ENCODE measurements at regions not wholly inside any gene's neighbourhood (a gene's known extent, or its start where the extent isn't known, plus 50 kb on each side); places are given as distances from the start of the nearest gene placed in this dataset.

GRCh38 chr9:19732441-19732951, 56.3 kb downstream of the SLC24A2 start:
- DNase-seq (ENCODE audit: low read depth, low spot score) = no peak

GRCh38 chr9:19728101-19728500, 60.7 kb downstream of the SLC24A2 start:
- no peak for DNase-seq (ENCODE audit: low read depth, low spot score)

GRCh38 chr9:19725970-19726369, 62.9 kb downstream of the SLC24A2 start:
- no peak for DNase-seq (ENCODE audit: low read depth, low spot score)

- peak; percentile 17 for DNase-seq (ENCODE audit: low read depth, low spot score)
Observed at GRCh38 chr9:19720377-19720776, 68.5 kb downstream of the SLC24A2 start.

GRCh38 chr9:19703702-19704101, 85.1 kb downstream of the SLC24A2 start:
- DNase-seq (ENCODE audit: low read depth, low spot score) = no peak

GRCh38 chr9:19701991-19702390, 86.8 kb downstream of the SLC24A2 start:
- DNase-seq (ENCODE audit: low read depth, low spot score) = no peak

GRCh38 chr9:19701274-19701673, 87.6 kb downstream of the SLC24A2 start:
- DNase-seq (ENCODE audit: low read depth, low spot score) = no peak

- DNase-seq (ENCODE audit: low read depth, low spot score) = no peak
Observed at GRCh38 chr9:19700699-19701098, 88.1 kb downstream of the SLC24A2 start.

GRCh38 chr9:19699756-19700155, 89.1 kb downstream of the SLC24A2 start:
- no peak for DNase-seq (ENCODE audit: low read depth, low spot score)

- no peak for DNase-seq (ENCODE audit: low read depth, low spot score)
Observed at GRCh38 chr9:19698960-19699359, 89.9 kb downstream of the SLC24A2 start.

GRCh38 chr9:19694601-19695000, 94.2 kb downstream of the SLC24A2 start:
- DNase-seq (ENCODE audit: low read depth, low spot score) = no peak

GRCh38 chr9:19690128-19690527, 98.7 kb downstream of the SLC24A2 start:
- DNase-seq (ENCODE audit: low read depth, low spot score) = no peak

GRCh38 chr9:19689328-19690101, 99.3 kb downstream of the SLC24A2 start:
- no peak for DNase-seq (ENCODE audit: low read depth, low spot score)

- no peak for DNase-seq (ENCODE audit: low read depth, low spot score)
Observed at GRCh38 chr9:19683715-19684114, 105.1 kb downstream of the SLC24A2 start.

GRCh38 chr9:19682397-19682796, 106.4 kb downstream of the SLC24A2 start:
- DNase-seq (ENCODE audit: low read depth, low spot score) = no peak

GRCh38 chr9:19681846-19682245, 107.0 kb downstream of the SLC24A2 start:
- no peak for DNase-seq (ENCODE audit: low read depth, low spot score)

GRCh38 chr9:19677924-19678323, 110.9 kb downstream of the SLC24A2 start:
- no peak for DNase-seq (ENCODE audit: low read depth, low spot score)

GRCh38 chr9:19675492-19675891, 113.3 kb downstream of the SLC24A2 start:
- no peak for DNase-seq (ENCODE audit: low read depth, low spot score)

- DNase-seq (ENCODE audit: low read depth, low spot score) = no peak
Observed at GRCh38 chr9:19666575-19666974, 122.3 kb downstream of the SLC24A2 start.

- DNase-seq (ENCODE audit: low read depth, low spot score) = no peak
Observed at GRCh38 chr9:19665146-19665863, 123.5 kb downstream of the SLC24A2 start.

GRCh38 chr9:19663570-19663969, 125.3 kb downstream of the SLC24A2 start:
- no peak for DNase-seq (ENCODE audit: low read depth, low spot score)

- DNase-seq (ENCODE audit: low read depth, low spot score) = no peak
Observed at GRCh38 chr9:19662213-19662612, 126.6 kb downstream of the SLC24A2 start.

- no peak for DNase-seq (ENCODE audit: low read depth, low spot score)
Observed at GRCh38 chr9:19660019-19660418, 128.8 kb downstream of the SLC24A2 start.
